ENCODE measurements at regions not wholly inside any gene's neighbourhood (a gene's known extent, or its start where the extent isn't known, plus 50 kb on each side); places are given as distances from the start of the nearest gene placed in this dataset.

- Histone ChIP-seq H3K9ac (no peak overlapping the region), H4K20me1 (no peaks in the 10 kb centered on the region), H3K36me3 (no peaks in the 10 kb centered on the region), H3K27ac (no peak overlapping the region), H3K4me2 (no peak overlapping the region), H3K27me3 (no peaks in the 10 kb centered on the region), H3K4me3 (no peak overlapping the region), H3K9me3 (replicated peaks in 1 of 11) (peaks cover 0 to 10% (median 5%) of the 10 kb centered on the region in 11 experiments; a peak in 13 of 22 replicates), H3K4me1 (peaks cover 0 to 7% (median 0%) of the 10 kb centered on the region in 10 experiments; a peak in 1 of 20 replicates)
- TF ChIP-seq Cebpa-rat (IDR thresholded peaks at IDR 0.05) = no peak
These were observed 131.9 kb downstream of the MAP3K7 start for GRCh38 chr6:90454836-90455427.

- no peaks in the 10 kb centered on the region for H4K20me1 ChIP-seq
- H3K9me3 ChIP-seq (replicated peaks in 1 of 11) = no peaks in the 10 kb centered on the region
- no peak overlapping the region for H3K27ac ChIP-seq
- no peaks in the 10 kb centered on the region for H3K27me3 ChIP-seq
- no peak overlapping the region for H3K9ac ChIP-seq
- TF ChIP-seq Cebpa-rat (IDR thresholded peaks at IDR 0.05) = no peak
- H3K36me3 ChIP-seq = no peaks in the 10 kb centered on the region
- peaks cover 0 to 5% (median 0%) of the 10 kb centered on the region in 10 experiments; a peak in 3 of 20 replicates for H3K4me1 ChIP-seq
- H3K4me2 ChIP-seq = no peak overlapping the region
- no peak overlapping the region for H3K4me3 ChIP-seq
These were observed 136.5 kb downstream of the MAP3K7 start for GRCh38 chr6:90450268-90450953.

GRCh38 chr6:90449311-90449710 lies 137.6 kb downstream of the MAP3K7 start:
- Histone ChIP-seq H3K27me3 (no peaks in the 10 kb centered on the region), H3K27ac (no peak overlapping the region), H3K9me3 (replicated peaks in 1 of 11) (no peaks in the 10 kb centered on the region), H3K4me2 (no peak overlapping the region), H4K20me1 (no peaks in the 10 kb centered on the region), H3K4me1 (peaks cover 0 to 5% (median 0%) of the 10 kb centered on the region in 10 experiments; a peak in 3 of 20 replicates), H3K9ac (no peak overlapping the region), H3K4me3 (no peak overlapping the region), H3K36me3 (no peaks in the 10 kb centered on the region)
- no peak for TF ChIP-seq Cebpa-rat (IDR thresholded peaks at IDR 0.05)

- Histone ChIP-seq H3K4me2 (no peak overlapping the region), H3K36me3 (no peaks in the 10 kb centered on the region), H3K27ac (no peak overlapping the region), H3K9me3 (replicated peaks in 1 of 11) (no peaks in the 10 kb centered on the region), H4K20me1 (no peaks in the 10 kb centered on the region), H3K4me1 (peaks cover 0 to 5% (median 0%) of the 10 kb centered on the region in 10 experiments; a peak in 3 of 20 replicates), H3K27me3 (no peaks in the 10 kb centered on the region), H3K4me3 (no peak overlapping the region), H3K9ac (no peak overlapping the region)
- no peak for TF ChIP-seq Cebpa-rat (IDR thresholded peaks at IDR 0.05)
These were observed 138.0 kb downstream of the MAP3K7 start for GRCh38 chr6:90448836-90449235.

GRCh38 chr6:90446164-90446563 lies 140.7 kb downstream of the MAP3K7 start:
- Histone ChIP-seq H3K27ac (no peak overlapping the region), H3K36me3 (no peaks in the 10 kb centered on the region), H4K20me1 (no peaks in the 10 kb centered on the region), H3K9me3 (replicated peaks in 1 of 11) (no peaks in the 10 kb centered on the region), H3K4me2 (peak overlapping the region in 4 of 11 experiments; percentile 2 to 25 (median 12); a peak in 2 of 22 replicates), H3K9ac (no peak overlapping the region), H3K4me3 (no peak overlapping the region), H3K27me3 (no peaks in the 10 kb centered on the region), H3K4me1 (peaks cover 0 to 5% (median 0%) of the 10 kb centered on the region in 10 experiments; a peak in 3 of 20 replicates)
- TF ChIP-seq Cebpa-rat (IDR thresholded peaks at IDR 0.05) = no peak

- no peaks in the 10 kb centered on the region for H3K9me3 ChIP-seq (replicated peaks in 1 of 11)
- no peaks in the 10 kb centered on the region for H3K36me3 ChIP-seq
- no peak overlapping the region for H3K27ac ChIP-seq
- peak overlapping the region in 3 of 11 experiments; percentile 2 to 25 (median 12); a peak in 4 of 22 replicates for H3K4me2 ChIP-seq
- peaks cover 0 to 5% (median 0%) of the 10 kb centered on the region in 10 experiments; a peak in 3 of 20 replicates for H3K4me1 ChIP-seq
- H3K4me3 ChIP-seq = no peak overlapping the region
- H3K27me3 ChIP-seq = no peaks in the 10 kb centered on the region
- no peak overlapping the region for H3K9ac ChIP-seq
- TF ChIP-seq Cebpa-rat (IDR thresholded peaks at IDR 0.05) = no peak
- no peaks in the 10 kb centered on the region for H4K20me1 ChIP-seq
These were observed 141.3 kb downstream of the MAP3K7 start for GRCh38 chr6:90445533-90446108.

GRCh38 chr6:90444160-90444714 lies 142.6 kb downstream of the MAP3K7 start:
- no peak for TF ChIP-seq Cebpa-rat (IDR thresholded peaks at IDR 0.05)
- Histone ChIP-seq H3K9me3 (replicated peaks in 1 of 11) (no peaks in the 10 kb centered on the region), H3K9ac (no peak overlapping the region), H3K4me2 (no peak overlapping the region), H3K4me3 (no peak overlapping the region), H3K4me1 (peaks cover 0 to 5% (median 0%) of the 10 kb centered on the region in 10 experiments; a peak in 3 of 20 replicates), H3K27ac (no peak overlapping the region), H3K36me3 (no peaks in the 10 kb centered on the region), H3K27me3 (no peaks in the 10 kb centered on the region), H4K20me1 (no peaks in the 10 kb centered on the region)

- H3K9me3 ChIP-seq (replicated peaks in 1 of 11) = no peaks in the 10 kb centered on the region
- no peak overlapping the region for H3K27ac ChIP-seq
These were observed 144.5 kb downstream of the MAP3K7 start for GRCh38 chr6:90442366-90442765.

GRCh38 chr6:90440586-90441283 lies 144.1 kb upstream of the BACH2 start:
- Histone ChIP-seq H3K27ac (no peak overlapping the region), H3K4me2 (no peak overlapping the region), H3K9me3 (replicated peaks in 1 of 11) (no peaks in the 10 kb centered on the region), H4K20me1 (no peaks in the 10 kb centered on the region), H3K9ac (no peak overlapping the region), H3K4me3 (no peak overlapping the region), H3K27me3 (no peaks in the 10 kb centered on the region), H3K36me3 (no peaks in the 10 kb centered on the region), H3K4me1 (peaks cover 0 to 2% (median 0%) of the 10 kb centered on the region in 10 experiments; a peak in 3 of 20 replicates)
- no peak for TF ChIP-seq Cebpa-rat (IDR thresholded peaks at IDR 0.05)

More at GRCh38 chr6:90442366-90442765, 144.5 kb downstream of the MAP3K7 start:
- no peaks in the 10 kb centered on the region for H3K36me3 ChIP-seq
- H3K9ac ChIP-seq = no peak overlapping the region
- H4K20me1 ChIP-seq = no peaks in the 10 kb centered on the region
- peaks cover 0 to 5% (median 0%) of the 10 kb centered on the region in 10 experiments; a peak in 3 of 20 replicates for H3K4me1 ChIP-seq
- H3K27me3 ChIP-seq = no peaks in the 10 kb centered on the region
- H3K4me2 ChIP-seq = no peak overlapping the region
- no peak overlapping the region for H3K4me3 ChIP-seq
- no peak for TF ChIP-seq Cebpa-rat (IDR thresholded peaks at IDR 0.05)

All from BLaER1 treated with 17β-estradiol and CSF1 and Interleukin-3, amounts not matched to agents 10 nM and 100 nM (cell line).